ENCODE measurements at regions not wholly inside any gene's neighbourhood (a gene's known extent, or its start where the extent isn't known, plus 50 kb on each side); places are given as distances from the start of the nearest gene placed in this dataset.

DNA sequence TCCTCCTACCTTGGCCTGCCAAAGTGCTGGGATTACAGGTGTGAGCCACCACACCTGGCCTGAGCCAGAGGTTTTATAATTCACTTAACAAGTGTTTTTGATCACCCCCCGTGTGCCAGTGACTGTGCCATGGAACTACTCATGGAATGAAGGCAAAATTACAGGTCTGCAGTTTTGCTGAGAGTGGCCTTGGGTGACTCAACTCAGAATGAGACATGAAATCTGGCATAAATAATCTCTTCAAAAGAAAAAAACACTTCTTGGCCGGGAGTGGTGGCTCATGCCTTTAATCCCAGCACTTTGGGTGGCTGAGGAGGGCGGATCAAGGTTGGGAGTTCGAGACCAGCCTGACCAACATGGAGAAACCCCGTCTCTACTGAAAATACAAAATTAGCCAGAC is 166.9 kb upstream of the SALL4 start:
- Histone ChIP-seq H3K36me3 (ENCODE audit: control insufficient read depth in 4 of 4, insufficient read depth in 3 of 4, low read depth in 1 of 4, low read length in 3 of 4) (no peaks in the 10 kb centered on the region), H3K9ac (ENCODE audit: low read depth in 1 of 2, low read length in 2 of 2) (no peak overlapping the region), H3K27me3 (ENCODE audit: control insufficient read depth in 4 of 4, insufficient read depth in 4 of 4, low read length in 3 of 4) (no peaks in the 10 kb centered on the region), H3K9me3 (ENCODE audit: control insufficient read depth in 4 of 4, low read length in 3 of 4) (no peaks in the 10 kb centered on the region), H3K27ac (ENCODE audit: low read depth in 1 of 2, low read length in 2 of 2) (no peak overlapping the region), H3K4me1 (ENCODE audit: control insufficient read depth in 4 of 4, insufficient read depth in 4 of 4, low read length in 3 of 4) (no peaks in the 10 kb centered on the region), H3K4me3 (ENCODE audit: low read depth in 1 of 3, low read length in 3 of 3) (no peak overlapping the region)
- 89% methylated on average over 5 of the region's 5 CpGs for WGBS
- DNase-seq (ENCODE audit: low spot score) = no peak
- TF ChIP-seq NR2F2 (IDR thresholded peaks at IDR 0.05) (no peak), YY1 (IDR thresholded peaks at IDR 0.05) (no peak), HNF4A (conservative IDR thresholded peaks at IDR 0.05) (no peak), RAD21 (IDR thresholded peaks at IDR 0.05) (no peak), JUND (IDR thresholded peaks at IDR 0.05) (no peak), SP1 (IDR thresholded peaks at IDR 0.05) (no peak), FOXA1 (IDR thresholded peaks at IDR 0.05) (no peak), TAF1 (conservative IDR thresholded peaks at IDR 0.05) (no peak), RXRA (IDR thresholded peaks at IDR 0.05) (no peak)
- TF ChIP-seq, protein P1, sequence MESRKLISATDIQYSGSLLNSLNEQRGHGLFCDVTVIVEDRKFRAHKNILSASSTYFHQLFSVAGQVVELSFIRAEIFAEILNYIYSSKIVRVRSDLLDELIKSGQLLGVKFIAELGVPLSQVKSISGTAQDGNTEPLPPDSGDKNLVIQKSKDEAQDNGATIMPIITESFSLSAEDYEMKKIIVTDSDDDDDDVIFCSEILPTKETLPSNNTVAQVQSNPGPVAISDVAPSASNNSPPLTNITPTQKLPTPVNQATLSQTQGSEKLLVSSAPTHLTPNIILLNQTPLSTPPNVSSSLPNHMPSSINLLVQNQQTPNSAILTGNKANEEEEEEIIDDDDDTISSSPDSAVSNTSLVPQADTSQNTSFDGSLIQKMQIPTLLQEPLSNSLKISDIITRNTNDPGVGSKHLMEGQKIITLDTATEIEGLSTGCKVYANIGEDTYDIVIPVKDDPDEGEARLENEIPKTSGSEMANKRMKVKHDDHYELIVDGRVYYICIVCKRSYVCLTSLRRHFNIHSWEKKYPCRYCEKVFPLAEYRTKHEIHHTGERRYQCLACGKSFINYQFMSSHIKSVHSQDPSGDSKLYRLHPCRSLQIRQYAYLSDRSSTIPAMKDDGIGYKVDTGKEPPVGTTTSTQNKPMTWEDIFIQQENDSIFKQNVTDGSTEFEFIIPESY (IDR thresholded peaks at IDR 0.05) = no peak
- TF ChIP-seq, protein P2, sequence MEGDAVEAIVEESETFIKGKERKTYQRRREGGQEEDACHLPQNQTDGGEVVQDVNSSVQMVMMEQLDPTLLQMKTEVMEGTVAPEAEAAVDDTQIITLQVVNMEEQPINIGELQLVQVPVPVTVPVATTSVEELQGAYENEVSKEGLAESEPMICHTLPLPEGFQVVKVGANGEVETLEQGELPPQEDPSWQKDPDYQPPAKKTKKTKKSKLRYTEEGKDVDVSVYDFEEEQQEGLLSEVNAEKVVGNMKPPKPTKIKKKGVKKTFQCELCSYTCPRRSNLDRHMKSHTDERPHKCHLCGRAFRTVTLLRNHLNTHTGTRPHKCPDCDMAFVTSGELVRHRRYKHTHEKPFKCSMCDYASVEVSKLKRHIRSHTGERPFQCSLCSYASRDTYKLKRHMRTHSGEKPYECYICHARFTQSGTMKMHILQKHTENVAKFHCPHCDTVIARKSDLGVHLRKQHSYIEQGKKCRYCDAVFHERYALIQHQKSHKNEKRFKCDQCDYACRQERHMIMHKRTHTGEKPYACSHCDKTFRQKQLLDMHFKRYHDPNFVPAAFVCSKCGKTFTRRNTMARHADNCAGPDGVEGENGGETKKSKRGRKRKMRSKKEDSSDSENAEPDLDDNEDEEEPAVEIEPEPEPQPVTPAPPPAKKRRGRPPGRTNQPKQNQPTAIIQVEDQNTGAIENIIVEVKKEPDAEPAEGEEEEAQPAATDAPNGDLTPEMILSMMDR (IDR thresholded peaks at IDR 0.05; ENCODE audit: low read depth, low read length, missing input control) = no peak
- TF ChIP-seq, protein P3, sequence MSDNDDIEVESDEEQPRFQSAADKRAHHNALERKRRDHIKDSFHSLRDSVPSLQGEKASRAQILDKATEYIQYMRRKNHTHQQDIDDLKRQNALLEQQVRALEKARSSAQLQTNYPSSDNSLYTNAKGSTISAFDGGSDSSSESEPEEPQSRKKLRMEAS (IDR thresholded peaks at IDR 0.05) = no peak

DNA sequence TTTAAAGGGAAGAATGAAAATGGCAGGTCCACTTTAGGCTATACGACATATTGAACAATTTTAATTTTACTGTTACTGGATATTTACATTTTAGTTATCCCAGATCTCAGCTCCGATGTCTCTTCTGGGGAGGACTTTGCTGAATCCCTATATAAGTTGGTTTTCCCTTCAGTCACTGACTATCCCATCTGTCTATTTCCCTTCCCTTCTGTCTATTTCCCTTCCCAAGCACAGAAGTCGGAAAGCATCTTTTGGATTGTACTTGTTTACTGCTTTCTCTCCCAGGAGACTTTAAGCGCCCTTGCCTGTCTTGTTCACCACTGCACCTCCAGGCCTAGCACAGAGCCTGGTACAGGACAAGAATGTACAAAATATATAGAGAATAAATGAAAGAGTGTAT is 165.8 kb upstream of the SALL4 start:
- no peak for DNase-seq (ENCODE audit: low spot score)
- no peak overlapping the region for H3K9ac ChIP-seq (ENCODE audit: low read depth in 1 of 2, low read length in 2 of 2)
- no peaks in the 10 kb centered on the region for H3K36me3 ChIP-seq (ENCODE audit: control insufficient read depth in 4 of 4, insufficient read depth in 3 of 4, low read depth in 1 of 4, low read length in 3 of 4)
- H3K4me1 ChIP-seq (ENCODE audit: control insufficient read depth in 4 of 4, insufficient read depth in 4 of 4, low read length in 3 of 4) = no peaks in the 10 kb centered on the region
- no peak overlapping the region for H3K4me3 ChIP-seq (ENCODE audit: low read depth in 1 of 3, low read length in 3 of 3)
- no peak overlapping the region for H3K27ac ChIP-seq (ENCODE audit: low read depth in 1 of 2, low read length in 2 of 2)
- TF ChIP-seq, protein P2 (IDR thresholded peaks at IDR 0.05; ENCODE audit: low read depth, low read length, missing input control) = no peak
- TF ChIP-seq, protein P4, sequence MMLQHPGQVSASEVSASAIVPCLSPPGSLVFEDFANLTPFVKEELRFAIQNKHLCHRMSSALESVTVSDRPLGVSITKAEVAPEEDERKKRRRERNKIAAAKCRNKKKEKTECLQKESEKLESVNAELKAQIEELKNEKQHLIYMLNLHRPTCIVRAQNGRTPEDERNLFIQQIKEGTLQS (IDR thresholded peaks at IDR 0.05) = no peak
- TF ChIP-seq NR2F2 (IDR thresholded peaks at IDR 0.05) = no peak
- no peak for TF ChIP-seq HNF4A (conservative IDR thresholded peaks at IDR 0.05)
- H3K27me3 ChIP-seq (ENCODE audit: control insufficient read depth in 4 of 4, insufficient read depth in 4 of 4, low read length in 3 of 4) = no peaks in the 10 kb centered on the region
- H3K9me3 ChIP-seq (ENCODE audit: control insufficient read depth in 4 of 4, low read length in 3 of 4) = no peaks in the 10 kb centered on the region
- WGBS = 93% methylated on average over 4 of the region's 4 CpGs

Data from liver (tissue), 8 donors.